ENCODE measurements at regions not wholly inside any gene's neighbourhood (a gene's known extent, or its start where the extent isn't known, plus 50 kb on each side); places are given as distances from the start of the nearest gene placed in this dataset.

- 80 to 87% methylated on average over 4 of the region's 4 CpGs for WGBS, 2 donors
- TF ChIP-seq CTCF (IDR thresholded peaks at IDR 0.05) (no peak), POLR2A (IDR thresholded peaks at IDR 0.05) (no peak), EP300 (IDR thresholded peaks at IDR 0.05) (no peak)
Measured at GRCh38 chr12:42828836-42829235, 239.3 kb upstream of the PRICKLE1 start.

GRCh38 chr12:42824327-42824726, 234.8 kb upstream of the PRICKLE1 start:
- Histone ChIP-seq H3K27ac (no peak overlapping the region), H3K27me3 (no peaks in the 10 kb centered on the region), H3K9me3 (peaks cover 0 to 12% (median 0%) of the 10 kb centered on the region in 4 donors), H3K4me1 (no peaks in the 10 kb centered on the region), H3K4me3 (no peak overlapping the region), H3K36me3 (no peaks in the 10 kb centered on the region)
- 92 to 96% methylated on average over 2 of the region's 2 CpGs for WGBS, 2 donors
- DNase-seq (ENCODE audit: low spot score in 2 of 2), result no peak
- no peak for TF ChIP-seq POLR2A (IDR thresholded peaks at IDR 0.05)
- TF ChIP-seq CTCF (IDR thresholded peaks at IDR 0.05), result no peak
- no peak for TF ChIP-seq EP300 (IDR thresholded peaks at IDR 0.05)

More at GRCh38 chr12:42828836-42829235, 239.3 kb upstream of the PRICKLE1 start:
- no peak for DNase-seq (ENCODE audit: low spot score in 2 of 2)
- no peaks in the 10 kb centered on the region for H3K36me3 ChIP-seq
- no peaks in the 10 kb centered on the region for H3K27me3 ChIP-seq
- H3K4me1 ChIP-seq, result no peaks in the 10 kb centered on the region
- peaks cover 0 to 12% (median 0%) of the 10 kb centered on the region in 4 donors for H3K9me3 ChIP-seq
- H3K27ac ChIP-seq, result no peak overlapping the region
- no peak overlapping the region for H3K4me3 ChIP-seq

GRCh38 chr12:42823679-42824078, 234.1 kb upstream of the PRICKLE1 start:
- DNase-seq (ENCODE audit: low spot score in 2 of 2), result no peak
- Histone ChIP-seq H3K27me3 (no peaks in the 10 kb centered on the region), H3K9me3 (peaks cover 0 to 12% (median 0%) of the 10 kb centered on the region in 4 donors), H3K36me3 (no peaks in the 10 kb centered on the region), H3K27ac (no peak overlapping the region), H3K4me3 (no peak overlapping the region), H3K4me1 (no peaks in the 10 kb centered on the region)
- TF ChIP-seq POLR2A (IDR thresholded peaks at IDR 0.05), result no peak
- TF ChIP-seq CTCF (IDR thresholded peaks at IDR 0.05), result no peak
- no peak for TF ChIP-seq EP300 (IDR thresholded peaks at IDR 0.05)

- Histone ChIP-seq H3K36me3 (no peaks in the 10 kb centered on the region), H3K4me3 (no peak overlapping the region), H3K4me1 (no peaks in the 10 kb centered on the region), H3K27me3 (no peaks in the 10 kb centered on the region), H3K9me3 (peaks cover 0 to 7% (median 0%) of the 10 kb centered on the region in 4 donors), H3K27ac (no peak overlapping the region)
- DNase-seq (ENCODE audit: low spot score in 2 of 2), result no peak
- TF ChIP-seq CTCF (IDR thresholded peaks at IDR 0.05) (no peak), EP300 (IDR thresholded peaks at IDR 0.05) (no peak), POLR2A (IDR thresholded peaks at IDR 0.05) (no peak)
- 55 to 59% methylated on average over 6 of the region's 6 CpGs for WGBS, 2 donors
Measured at GRCh38 chr12:42819846-42820245, 230.3 kb upstream of the PRICKLE1 start.

GRCh38 chr12:42815068-42815467, 225.5 kb upstream of the PRICKLE1 start:
- Histone ChIP-seq H3K27me3 (no peaks in the 10 kb centered on the region), H3K4me3 (no peak overlapping the region)
- TF ChIP-seq POLR2A (IDR thresholded peaks at IDR 0.05) (no peak), EP300 (IDR thresholded peaks at IDR 0.05) (no peak), CTCF (IDR thresholded peaks at IDR 0.05) (no peak)

More at GRCh38 chr12:42815068-42815467, 225.5 kb upstream of the PRICKLE1 start:
- DNase-seq (ENCODE audit: low spot score in 2 of 2), result no peak
- H3K27ac ChIP-seq, result no peak overlapping the region
- H3K9me3 ChIP-seq, result no peaks in the 10 kb centered on the region
- H3K4me1 ChIP-seq, result no peaks in the 10 kb centered on the region
- H3K36me3 ChIP-seq, result no peaks in the 10 kb centered on the region
- 34 to 54% methylated on average over 2 of the region's 2 CpGs for WGBS, 2 donors

Measured in tibial nerve (tissue), 4 donors.